ENCODE measurements at regions not wholly inside any gene's neighbourhood (a gene's known extent, or its start where the extent isn't known, plus 50 kb on each side); places are given as distances from the start of the nearest gene placed in this dataset.

- TF ChIP-seq CTCF (IDR thresholded peaks at IDR 0.05) (no peak), POLR2A (IDR thresholded peaks at IDR 0.05) (no peak)
Measured at GRCh38 chr2:149871091-149871885, 283.7 kb upstream of the MMADHC start.

All from lower leg skin (tissue), 3 donors.